Stimulated activated memory B cell treated with anti-CD40 and anti-IgM and Interleukin-4, amounts not matched to agents 10 μg/mL and 1 μg/mL and 100 μg/mL, for 72 hours (primary cell): ENCODE measurements at regions not wholly inside any gene's neighbourhood (a gene's known extent, or its start where the extent isn't known, plus 50 kb on each side); places are given as distances from the start of the nearest gene placed in this dataset.

Experiments
- ATAC-seq: fragments of 150-1000 bp; cut with Tn5 transposase; 2 replicates; pipeline ENCODE4 v1.10.0; 2021
- H3K27ac Mint-ChIP-seq: one replicate; pipeline ENCODE4 v1.8.0; 2022; ENCODE audit warnings: mild to moderate bottlenecking, mixed read lengths
- H3K27me3 Mint-ChIP-seq: one replicate; pipeline ENCODE4 v1.8.0; 2022; ENCODE audit warnings: mixed read lengths
- H3K36me3 Mint-ChIP-seq: one replicate; pipeline ENCODE4 v1.8.0; 2022; ENCODE audit warnings: mixed read lengths
- H3K4me1 Mint-ChIP-seq: one replicate; pipeline ENCODE4 v1.8.0; 2022; ENCODE audit warnings: mixed read lengths
- H3K4me3 Mint-ChIP-seq: one replicate; pipeline ENCODE4 v1.8.0; 2022; ENCODE audit warnings: mild to moderate bottlenecking, moderate library complexity, mixed read lengths
- H3K9me3 Mint-ChIP-seq: one replicate; pipeline ENCODE4 v1.8.0; 2022; ENCODE audit warnings: mixed read lengths

DNA sequence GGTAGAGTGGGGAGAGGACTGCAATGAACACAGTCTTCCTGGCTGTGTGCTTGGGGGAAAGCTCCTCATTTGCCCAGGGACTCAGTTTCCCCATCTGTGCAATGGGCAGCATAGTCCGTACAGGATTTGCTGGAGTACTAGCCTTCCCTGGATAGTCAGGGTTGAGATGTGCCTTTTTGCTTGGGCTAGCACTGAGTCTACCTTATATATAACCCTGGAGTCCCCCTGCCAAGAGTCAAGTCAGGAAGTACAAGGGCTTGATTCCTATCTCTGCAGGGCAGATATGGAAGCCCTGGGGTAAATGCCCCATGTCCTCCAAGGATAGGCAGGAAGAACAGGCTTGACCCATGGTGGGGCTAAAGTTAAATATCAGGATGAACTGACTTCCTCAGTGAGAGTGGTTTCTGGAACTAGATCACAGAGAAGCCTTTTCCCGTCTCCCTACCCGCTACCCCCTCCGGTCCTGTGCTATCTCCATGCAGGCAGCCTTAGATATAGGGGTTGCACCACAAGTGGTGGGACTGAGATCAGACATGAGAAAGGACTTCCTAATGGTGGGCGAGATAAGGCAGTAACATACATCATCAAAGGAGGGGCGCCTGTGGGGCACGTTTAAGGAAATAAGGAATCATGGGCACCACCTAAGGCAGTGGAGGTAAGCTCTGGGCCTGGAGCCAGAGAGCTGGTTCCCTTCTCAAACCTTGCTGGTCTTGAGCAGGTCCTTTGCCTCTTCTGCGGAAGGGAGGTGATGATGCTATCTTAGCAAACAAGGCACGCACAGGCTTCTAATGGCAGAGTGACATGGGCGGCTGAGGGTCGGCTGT, 157.9 kb downstream of the MRPL14 start:
- no peak for ATAC-seq
- no peaks in the 10 kb centered on the region for H3K9me3 Mint-ChIP-seq

DNA sequence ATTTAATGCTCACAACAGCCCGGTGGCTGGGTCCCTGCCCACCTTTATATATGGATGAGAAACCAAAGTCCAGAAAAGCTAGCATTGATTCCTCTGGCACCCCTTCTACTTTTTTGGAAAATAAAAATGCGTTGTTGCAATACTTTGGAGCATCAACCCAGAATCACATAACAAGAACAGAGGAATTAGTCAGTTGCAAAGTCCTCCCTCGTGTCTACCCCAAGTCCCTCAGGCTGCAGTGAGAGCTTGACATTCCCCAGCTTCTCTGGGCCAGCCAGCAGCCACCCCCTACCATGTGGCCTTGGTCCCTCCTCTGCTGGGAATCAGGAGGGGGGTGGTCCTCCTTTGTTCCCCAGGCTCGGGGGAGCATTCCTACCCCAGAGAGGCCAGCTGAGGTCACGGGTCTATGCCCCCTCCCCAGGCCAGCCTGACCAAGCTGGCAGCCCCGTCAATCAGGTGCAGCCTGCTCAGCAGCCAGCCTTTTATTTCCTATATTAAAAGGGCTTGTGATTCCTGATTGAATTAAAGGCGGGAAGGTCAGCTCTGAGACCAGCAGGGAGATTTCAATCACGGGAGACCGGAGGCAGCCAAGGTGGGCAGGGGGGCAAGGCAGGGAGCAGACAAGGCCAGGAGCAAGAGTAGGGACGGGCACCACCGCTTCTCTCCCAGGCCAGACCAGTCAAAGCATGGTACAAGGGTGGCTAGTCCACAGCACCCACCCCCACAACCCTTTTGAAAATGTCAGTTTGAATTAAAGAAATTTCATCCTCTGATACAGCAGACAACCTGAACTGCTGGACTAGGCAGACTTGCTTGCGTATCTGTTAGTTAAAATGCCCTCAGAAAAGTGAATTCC, 158.9 kb downstream of the MRPL14 start:
- Mint-ChIP-seq H3K4me3 (no peak overlapping the region), H3K27ac (no peak overlapping the region), H3K36me3 (no peaks in the 10 kb centered on the region), H3K27me3 (peaks cover 38% of the 10 kb centered on the region), H3K4me1 (no peaks in the 10 kb centered on the region), H3K9me3 (no peaks in the 10 kb centered on the region)
- no peak for ATAC-seq

More for the DNA sequence above, 157.9 kb downstream of the MRPL14 start:
- Mint-ChIP-seq H3K4me3 (no peak overlapping the region), H3K27ac (no peak overlapping the region), H3K27me3 (peaks cover 38% of the 10 kb centered on the region), H3K4me1 (no peaks in the 10 kb centered on the region), H3K36me3 (no peaks in the 10 kb centered on the region)

- no peak overlapping the region for H3K4me3 Mint-ChIP-seq
- H3K4me1 Mint-ChIP-seq, result no peaks in the 10 kb centered on the region
- H3K36me3 Mint-ChIP-seq, result no peaks in the 10 kb centered on the region
- H3K9me3 Mint-ChIP-seq, result no peaks in the 10 kb centered on the region
- ATAC-seq, result no peak
- H3K27me3 Mint-ChIP-seq, result peaks cover 35% of the 10 kb centered on the region
- H3K27ac Mint-ChIP-seq, result no peak overlapping the region
Measured at GRCh38 chr6:43967719-43968091, 159.5 kb downstream of the MRPL14 start.

DNA sequence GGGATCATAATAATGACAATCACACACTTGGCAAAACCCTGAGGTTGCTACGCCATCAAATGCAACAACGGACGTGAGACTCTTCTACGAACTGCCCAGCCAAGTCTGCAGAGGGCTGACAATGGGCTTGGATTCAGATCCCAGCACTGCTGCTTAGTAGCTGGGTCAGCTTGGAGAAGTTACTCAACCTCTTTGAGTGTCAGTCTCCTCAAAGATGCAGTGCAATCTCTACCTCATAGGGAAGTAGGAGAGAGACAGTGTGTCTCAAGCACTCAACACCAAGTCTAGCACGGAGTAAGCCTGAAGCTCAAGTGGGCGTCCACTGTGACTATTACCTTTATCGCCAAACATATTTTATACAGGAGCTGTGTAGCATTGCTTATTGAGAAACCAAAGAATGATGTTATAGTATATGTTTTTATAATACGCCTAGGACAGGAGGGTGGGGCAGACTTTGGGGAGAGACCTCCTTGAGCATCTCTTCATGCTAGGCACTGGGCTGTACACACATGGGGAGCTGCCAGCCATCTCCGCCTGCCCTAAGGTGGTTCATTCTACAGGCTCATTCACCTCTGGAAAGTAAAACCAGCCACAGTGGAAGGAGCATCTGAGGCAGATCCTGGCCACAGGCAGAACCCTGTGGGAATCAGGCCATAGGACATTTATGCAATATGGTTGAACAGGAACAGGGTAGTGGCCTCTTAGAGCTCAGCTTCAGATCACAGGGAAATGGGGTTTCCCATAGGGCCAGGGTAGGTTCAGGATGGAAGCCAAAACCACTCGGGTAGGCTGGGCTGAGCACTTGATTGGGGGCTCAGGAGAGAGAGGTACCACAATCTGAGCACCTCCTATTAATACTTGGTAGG, 160.2 kb downstream of the MRPL14 start:
- H3K27ac Mint-ChIP-seq, result no peak overlapping the region
- no peak for ATAC-seq
- no peaks in the 10 kb centered on the region for H3K4me1 Mint-ChIP-seq
- no peaks in the 10 kb centered on the region for H3K9me3 Mint-ChIP-seq
- no peaks in the 10 kb centered on the region for H3K36me3 Mint-ChIP-seq
- H3K4me3 Mint-ChIP-seq, result no peak overlapping the region
- peaks cover 29% of the 10 kb centered on the region for H3K27me3 Mint-ChIP-seq

DNA sequence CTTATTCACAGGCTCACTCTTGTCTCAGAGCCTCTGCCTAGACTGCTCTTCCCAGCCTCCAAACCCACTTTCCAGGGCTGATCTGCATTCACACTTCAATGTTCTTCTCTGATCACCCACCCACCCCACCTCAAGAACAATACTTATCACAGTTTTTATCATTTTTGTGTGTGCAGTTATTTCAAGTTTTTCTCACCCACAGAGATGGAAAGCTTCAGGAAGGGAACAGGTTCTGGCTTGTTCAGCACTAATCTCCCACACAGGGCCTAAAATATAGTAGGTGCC, 160.9 kb downstream of the MRPL14 start:
- no peak for ATAC-seq
- Mint-ChIP-seq H3K36me3 (no peaks in the 10 kb centered on the region), H3K4me1 (peaks cover 6% of the 10 kb centered on the region), H3K4me3 (no peak overlapping the region), H3K27ac (no peak overlapping the region), H3K27me3 (peaks cover 25% of the 10 kb centered on the region), H3K9me3 (no peaks in the 10 kb centered on the region)

DNA sequence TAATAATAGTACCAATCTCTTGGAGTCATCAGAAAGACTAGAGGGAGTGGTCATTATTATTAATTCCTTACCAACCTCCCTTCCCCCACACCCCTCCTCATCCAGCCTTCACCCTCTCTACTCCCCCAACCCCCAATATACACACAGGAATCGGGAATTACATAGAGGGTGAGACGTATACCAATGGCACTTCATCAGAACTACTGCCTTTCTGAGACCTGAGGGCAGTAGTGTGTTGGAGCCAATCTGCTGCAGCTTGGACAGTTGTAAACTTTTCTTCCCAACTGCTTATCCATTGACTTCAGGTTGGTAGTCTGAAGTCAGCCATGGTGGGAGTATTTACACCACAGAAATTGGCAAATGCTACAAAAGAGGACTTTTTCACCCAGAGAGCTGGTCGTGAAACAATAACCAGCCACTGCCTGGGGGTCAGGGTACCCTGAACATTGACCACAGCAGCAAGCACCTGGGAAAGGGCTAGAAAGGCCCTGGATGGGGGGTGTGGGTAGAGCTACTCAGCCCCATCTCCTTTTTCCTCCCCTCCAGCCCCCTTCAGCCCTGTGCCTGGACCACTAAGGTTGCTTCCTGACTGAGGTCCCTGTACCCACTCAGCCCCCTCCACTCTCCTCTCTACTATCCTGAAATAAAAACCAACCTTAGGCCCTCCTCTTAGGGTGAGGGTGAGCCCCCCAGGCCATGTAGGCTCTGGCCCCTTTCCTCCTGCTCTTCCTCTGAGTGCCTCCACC, 161.5 kb downstream of the MRPL14 start:
- peak; percentile 10 for ATAC-seq

DNA sequence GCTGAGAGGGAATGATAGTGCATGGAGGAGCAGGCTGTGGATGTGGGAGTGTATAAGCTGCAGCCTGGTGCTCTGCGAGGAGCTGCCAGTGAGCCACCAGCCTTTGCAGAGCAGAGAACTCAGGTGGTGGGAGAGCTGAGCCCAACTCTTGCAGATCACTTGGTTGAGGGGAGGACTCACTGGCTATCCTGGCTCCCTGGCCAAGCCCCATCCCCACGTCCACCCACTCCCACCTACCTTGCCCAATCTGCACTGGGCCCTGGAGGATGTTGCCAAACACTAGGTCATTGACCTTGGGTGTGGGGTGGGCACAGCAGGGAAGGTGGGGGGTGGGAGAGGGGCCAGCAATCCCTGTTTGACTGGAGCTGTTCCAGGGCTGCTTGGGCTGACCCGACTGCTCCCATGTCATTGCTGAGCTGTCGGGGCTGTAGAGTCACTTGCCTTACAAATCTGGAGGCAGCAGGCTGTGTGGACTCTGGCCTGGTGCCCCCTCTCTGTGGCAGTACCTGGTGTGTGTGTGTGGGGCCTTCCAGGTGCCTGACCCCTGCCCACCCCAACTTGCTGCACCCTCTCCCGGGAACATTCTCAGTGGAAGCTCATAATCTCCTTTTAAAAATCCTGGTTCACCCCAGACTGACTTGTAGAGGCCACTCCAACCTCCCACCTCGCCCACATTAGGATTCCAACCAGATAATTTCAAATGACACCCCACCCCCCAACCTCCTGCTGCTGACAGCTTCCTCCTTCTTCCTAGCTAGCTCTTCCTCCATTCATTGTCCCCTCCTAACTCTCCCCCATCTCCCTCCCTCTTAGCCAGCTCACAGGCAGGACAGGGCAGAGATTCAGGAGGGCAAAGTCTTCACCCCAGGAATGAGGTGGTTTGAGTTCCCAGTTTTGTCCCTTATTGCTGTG, 162.3 kb downstream of the MRPL14 start:
- Mint-ChIP-seq H3K36me3 (no peaks in the 10 kb centered on the region), H3K9me3 (no peaks in the 10 kb centered on the region), H3K27ac (no peak overlapping the region)

More for the DNA sequence above, 161.5 kb downstream of the MRPL14 start:
- Mint-ChIP-seq H3K9me3 (no peaks in the 10 kb centered on the region), H3K4me3 (no peak overlapping the region), H3K36me3 (no peaks in the 10 kb centered on the region), H3K4me1 (peaks cover 7% of the 10 kb centered on the region), H3K27ac (no peak overlapping the region), H3K27me3 (peaks cover 30% of the 10 kb centered on the region)

GRCh38 chr6:43963877-43964658, 163.2 kb downstream of the MRPL14 start:
- Mint-ChIP-seq H3K4me1 (peaks cover 7% of the 10 kb centered on the region), H3K27me3 (peaks cover 40% of the 10 kb centered on the region), H3K9me3 (no peaks in the 10 kb centered on the region), H3K36me3 (no peaks in the 10 kb centered on the region), H3K4me3 (no peak overlapping the region), H3K27ac (no peak overlapping the region)
- no peak for ATAC-seq

More for the DNA sequence above, 162.3 kb downstream of the MRPL14 start:
- Mint-ChIP-seq H3K4me3 (no peak overlapping the region), H3K4me1 (peaks cover 7% of the 10 kb centered on the region), H3K27me3 (peaks cover 32% of the 10 kb centered on the region)
- peak; percentile 31 for ATAC-seq

DNA sequence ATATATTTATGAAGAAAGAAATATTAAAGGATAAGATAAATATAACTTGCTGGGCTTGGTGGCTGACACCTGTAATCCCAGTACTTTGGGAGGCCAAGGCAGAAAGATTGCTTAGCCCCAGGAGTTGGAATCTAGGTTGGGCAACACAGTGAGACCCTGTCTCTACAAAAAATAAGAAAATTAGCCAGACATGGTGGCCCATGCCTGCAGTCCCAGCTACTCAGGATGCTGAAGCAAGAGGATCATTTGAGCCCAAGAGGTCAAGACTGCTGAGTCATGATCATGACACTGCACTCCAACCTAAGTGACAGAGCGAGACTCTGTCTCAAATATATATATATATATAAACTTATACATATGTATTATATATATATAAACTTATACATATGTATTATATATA, 164.0 kb downstream of the MRPL14 start:
- no peaks in the 10 kb centered on the region for H3K36me3 Mint-ChIP-seq

GRCh38 chr6:43962458-43962857, 164.8 kb downstream of the MRPL14 start:
- H3K27ac Mint-ChIP-seq, result no peak overlapping the region
- H3K36me3 Mint-ChIP-seq, result no peaks in the 10 kb centered on the region
- H3K27me3 Mint-ChIP-seq, result peaks cover 56% of the 10 kb centered on the region
- peaks cover 7% of the 10 kb centered on the region for H3K4me1 Mint-ChIP-seq
- no peak overlapping the region for H3K4me3 Mint-ChIP-seq
- ATAC-seq, result no peak
- H3K9me3 Mint-ChIP-seq, result no peaks in the 10 kb centered on the region

More for the DNA sequence above, 164.0 kb downstream of the MRPL14 start:
- Mint-ChIP-seq H3K9me3 (no peaks in the 10 kb centered on the region), H3K27ac (no peak overlapping the region), H3K4me3 (no peak overlapping the region), H3K27me3 (peaks cover 49% of the 10 kb centered on the region), H3K4me1 (peaks cover 7% of the 10 kb centered on the region)
- ATAC-seq, result no peak

GRCh38 chr6:43957273-43957672, 170.0 kb downstream of the MRPL14 start:
- H3K4me1 Mint-ChIP-seq, result peaks cover 7% of the 10 kb centered on the region
- no peak overlapping the region for H3K4me3 Mint-ChIP-seq
- H3K9me3 Mint-ChIP-seq, result peaks cover 5% of the 10 kb centered on the region
- H3K27me3 Mint-ChIP-seq, result peaks cover 68% of the 10 kb centered on the region
- peaks cover 6% of the 10 kb centered on the region for H3K36me3 Mint-ChIP-seq
- ATAC-seq, result no peak
- no peak overlapping the region for H3K27ac Mint-ChIP-seq

DNA sequence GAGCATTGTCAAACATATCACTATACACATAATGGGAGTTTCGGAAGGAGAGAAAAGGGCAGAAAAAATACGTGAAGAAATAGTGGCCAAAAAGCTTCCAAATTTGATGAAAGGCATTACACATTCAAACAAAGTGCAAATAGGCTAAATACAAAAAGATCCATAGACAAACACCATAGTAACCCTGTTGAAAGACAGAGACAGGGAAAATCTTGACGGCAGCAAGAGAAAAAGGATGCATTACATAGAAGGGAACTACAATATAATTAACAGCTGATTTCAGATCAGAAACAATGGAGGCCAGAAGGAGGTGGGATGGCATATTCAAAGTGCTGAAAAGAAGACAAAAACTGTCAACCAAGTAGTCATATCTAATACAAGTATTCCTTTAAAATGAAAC, 170.8 kb downstream of the MRPL14 start:
- Mint-ChIP-seq H3K36me3 (peaks cover 6% of the 10 kb centered on the region), H3K27ac (no peak overlapping the region), H3K4me1 (peaks cover 3% of the 10 kb centered on the region), H3K9me3 (peaks cover 5% of the 10 kb centered on the region), H3K4me3 (no peak overlapping the region), H3K27me3 (peaks cover 75% of the 10 kb centered on the region)
- no peak for ATAC-seq
